GM19043 (cell line): ENCODE measurements at regions not wholly inside any gene's neighbourhood (a gene's known extent, or its start where the extent isn't known, plus 50 kb on each side); places are given as distances from the start of the nearest gene placed in this dataset.

Experiments used
- ATAC-seq: cut with Tn5 transposase; IDR thresholded peaks from one replicate; pipeline ENCODE4 v1.9.1; 2021; ENCODE audit warnings: low read depth; ENCODE audit not compliant: unreplicated experiment

DNA sequence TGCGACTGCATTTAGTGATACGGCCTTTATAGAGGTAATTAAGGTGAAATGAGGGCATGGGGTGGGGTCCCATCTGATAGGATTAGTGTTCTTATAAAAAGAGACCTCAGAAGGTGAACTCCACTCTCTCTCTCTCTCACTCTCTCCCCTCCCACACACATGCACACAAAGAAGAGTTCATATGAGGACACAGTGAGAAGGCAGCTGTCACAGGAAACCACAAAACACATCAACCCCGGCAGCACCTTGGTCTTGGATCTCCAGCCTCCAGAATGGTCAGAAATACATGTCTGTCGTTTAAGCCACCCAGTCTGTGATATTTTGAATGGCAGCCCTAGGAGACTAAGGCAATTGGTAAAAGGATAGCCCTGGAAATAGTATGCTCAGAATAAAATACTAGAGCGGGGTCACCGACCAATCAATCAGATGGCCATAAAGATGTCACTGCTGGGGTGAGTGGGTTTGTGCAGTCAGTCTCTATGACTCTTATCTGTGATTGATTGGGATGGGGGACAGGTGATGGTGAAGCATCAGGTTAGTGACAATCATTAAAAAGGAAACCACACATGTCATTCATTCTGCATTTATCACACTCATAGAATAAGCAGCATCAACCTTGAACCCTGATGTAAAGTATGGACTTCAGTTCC, 118.9 kb upstream of the POU3F3 start:
- ATAC-seq, result no peak

DNA sequence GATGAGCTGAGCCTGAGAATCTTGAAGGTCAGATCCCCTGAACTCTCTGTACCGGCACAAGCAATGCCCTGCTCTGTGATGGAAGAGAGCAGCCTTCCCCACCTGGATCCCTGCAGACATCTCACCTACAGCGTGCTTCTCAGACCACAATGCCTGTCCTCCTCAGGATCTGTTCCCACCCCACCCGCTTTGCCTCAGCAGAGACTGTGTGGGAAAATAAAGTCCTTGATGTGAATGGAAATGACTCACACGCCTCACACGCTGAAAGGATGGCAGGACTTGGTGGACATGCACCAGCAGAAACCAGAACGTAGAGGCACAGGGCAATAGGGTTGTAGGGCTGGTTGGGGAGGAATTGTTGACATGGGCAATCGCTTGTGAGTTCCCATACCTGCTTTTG, 117.9 kb upstream of the POU3F3 start:
- no peak for ATAC-seq

DNA sequence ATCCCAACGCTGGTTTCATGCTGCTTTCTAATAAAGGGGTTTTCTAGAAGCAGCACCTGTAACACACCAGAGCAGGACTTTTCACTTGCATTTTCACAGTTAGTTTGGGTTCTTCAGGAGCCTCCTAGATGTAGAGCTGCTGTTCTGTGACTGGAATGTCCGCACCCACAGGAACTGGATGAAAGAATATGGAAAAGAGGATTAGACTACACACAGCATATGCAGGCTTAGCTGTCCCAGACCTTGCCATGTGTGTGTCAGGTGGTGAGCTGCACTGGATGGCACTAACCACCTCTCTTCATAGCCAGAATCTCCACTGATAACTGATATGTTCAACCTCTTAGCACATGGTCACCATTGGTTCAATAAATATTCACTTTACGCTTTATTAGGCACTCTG, 112.1 kb upstream of the POU3F3 start:
- ATAC-seq, result no peak

DNA sequence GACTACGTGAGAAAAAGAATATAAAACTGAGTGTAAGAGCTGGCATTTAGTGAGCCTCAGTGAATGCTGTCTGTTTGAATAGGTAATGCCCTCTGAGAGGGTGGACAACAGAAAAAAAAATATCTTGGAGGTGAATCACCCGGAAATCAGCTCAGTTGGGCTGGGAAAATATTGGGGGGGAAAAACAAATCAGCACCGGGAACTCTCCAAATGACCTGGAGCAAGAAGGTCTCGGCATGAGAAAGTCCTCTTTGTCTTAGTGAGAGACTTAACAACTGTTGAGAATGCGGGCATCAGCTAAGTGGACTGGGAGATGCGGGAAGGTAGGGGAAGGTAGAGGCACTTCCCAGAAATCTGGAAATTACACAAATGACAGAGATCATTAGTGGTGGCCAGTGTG, 109.4 kb upstream of the POU3F3 start:
- no peak for ATAC-seq

DNA sequence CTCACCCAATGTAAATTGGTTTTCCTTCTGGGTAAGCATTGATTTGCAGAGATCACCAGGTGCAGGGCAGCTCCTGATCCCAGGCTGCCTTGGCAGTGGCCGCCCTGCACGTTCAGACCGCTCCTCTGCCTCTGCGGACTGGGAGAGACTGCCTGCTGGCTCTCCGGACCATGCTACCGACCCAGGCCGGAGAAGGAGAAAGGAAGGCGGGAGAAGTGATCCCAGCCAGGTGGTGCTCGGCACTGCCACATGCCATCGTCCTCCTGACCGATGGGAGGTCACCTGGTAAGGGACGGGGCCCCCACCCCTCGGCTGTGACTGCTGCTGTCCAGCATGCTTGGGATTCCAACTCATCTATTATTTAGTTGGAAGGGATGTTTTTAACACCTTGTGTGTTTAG, 108.1 kb upstream of the POU3F3 start:
- no peak for ATAC-seq

DNA sequence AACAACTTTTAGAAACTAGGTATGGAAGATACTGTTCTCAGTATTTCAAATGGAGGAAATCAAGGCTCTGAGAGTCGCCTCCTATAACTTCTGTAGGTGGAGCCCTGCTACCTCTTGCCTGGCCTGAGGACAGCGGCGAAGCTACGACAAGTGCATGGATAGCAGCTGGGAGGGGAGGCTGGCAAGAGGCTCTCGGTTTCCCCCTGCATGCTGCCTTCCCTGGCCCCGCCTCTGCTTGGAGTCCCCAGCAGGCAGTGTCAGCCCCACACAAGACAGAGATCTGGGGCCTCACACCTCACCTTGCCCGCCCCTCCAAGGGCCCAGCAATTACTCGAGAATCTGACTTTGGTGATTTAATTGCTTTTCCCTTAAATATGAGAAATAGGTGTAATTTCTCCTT, 107.6 kb upstream of the POU3F3 start:
- ATAC-seq, result no peak

DNA sequence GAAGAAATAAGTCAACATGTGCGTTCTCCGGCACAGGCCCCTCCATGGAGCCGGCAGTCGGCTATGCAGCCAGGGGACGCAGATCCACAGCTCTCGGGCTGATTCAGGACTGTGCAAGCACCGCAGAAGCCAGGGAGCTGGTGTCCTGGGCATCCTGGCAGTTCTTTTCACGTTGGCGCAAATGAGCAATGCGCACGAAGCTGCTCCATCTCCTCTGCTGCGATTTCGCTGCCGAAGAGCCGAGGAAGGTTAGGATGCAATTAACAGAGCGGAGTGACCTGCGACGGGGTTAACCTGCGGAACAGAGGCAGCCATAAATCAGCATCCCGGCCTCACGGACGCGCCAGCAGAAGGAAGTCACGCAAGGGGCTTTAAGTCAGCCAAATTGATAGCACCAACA, 107.1 kb upstream of the POU3F3 start:
- no peak for ATAC-seq

DNA sequence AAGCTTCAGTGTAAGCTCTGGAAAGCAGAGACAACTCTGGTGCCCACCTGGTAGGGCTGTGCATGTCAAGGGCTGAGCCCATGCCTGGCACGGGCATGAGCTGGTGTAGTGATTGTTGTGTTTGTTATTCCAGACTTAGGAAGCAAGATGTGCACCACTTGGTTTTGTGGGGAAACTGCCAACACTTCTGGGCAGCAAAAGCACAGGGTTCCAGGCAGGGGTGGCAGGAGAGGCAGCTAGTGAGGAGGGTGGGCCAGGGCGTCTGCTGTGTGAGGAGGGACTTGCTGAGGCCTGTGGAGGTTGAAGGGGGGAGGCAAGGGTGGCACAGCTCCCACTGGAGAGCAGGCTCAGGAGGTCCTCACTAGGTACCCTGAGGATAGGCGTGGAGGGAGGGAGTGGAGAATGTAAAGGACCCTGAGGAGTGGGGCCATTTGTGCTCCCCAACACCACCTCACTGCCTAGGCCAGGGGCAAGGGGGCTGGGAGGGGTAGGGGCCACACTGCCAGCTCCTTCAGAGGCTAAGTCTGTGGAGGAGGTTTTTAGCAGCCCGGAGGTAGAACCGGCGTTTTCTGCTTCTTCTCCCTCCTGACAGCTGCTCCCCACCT, 104.0 kb upstream of the POU3F3 start:
- no peak for ATAC-seq

DNA sequence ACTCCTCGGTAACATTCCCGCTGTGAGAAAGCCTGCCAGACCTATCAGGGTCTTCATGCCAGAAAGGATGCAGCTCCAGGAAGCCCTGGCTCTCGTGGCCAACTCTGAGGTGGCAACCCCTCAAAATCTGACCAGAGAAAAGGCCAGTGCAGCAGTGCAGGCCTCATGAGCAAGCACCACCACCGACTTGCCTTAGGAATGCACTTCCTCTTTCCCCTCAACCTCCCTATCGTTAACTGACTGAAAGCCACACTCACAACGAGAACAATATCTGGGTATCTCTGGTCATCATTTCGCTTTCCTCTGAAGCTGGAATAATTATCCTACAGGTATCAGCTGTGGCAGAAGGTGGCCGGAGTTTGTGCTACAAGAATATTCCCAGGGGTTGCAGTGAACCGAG, 101.4 kb upstream of the POU3F3 start:
- ATAC-seq, result no peak

DNA sequence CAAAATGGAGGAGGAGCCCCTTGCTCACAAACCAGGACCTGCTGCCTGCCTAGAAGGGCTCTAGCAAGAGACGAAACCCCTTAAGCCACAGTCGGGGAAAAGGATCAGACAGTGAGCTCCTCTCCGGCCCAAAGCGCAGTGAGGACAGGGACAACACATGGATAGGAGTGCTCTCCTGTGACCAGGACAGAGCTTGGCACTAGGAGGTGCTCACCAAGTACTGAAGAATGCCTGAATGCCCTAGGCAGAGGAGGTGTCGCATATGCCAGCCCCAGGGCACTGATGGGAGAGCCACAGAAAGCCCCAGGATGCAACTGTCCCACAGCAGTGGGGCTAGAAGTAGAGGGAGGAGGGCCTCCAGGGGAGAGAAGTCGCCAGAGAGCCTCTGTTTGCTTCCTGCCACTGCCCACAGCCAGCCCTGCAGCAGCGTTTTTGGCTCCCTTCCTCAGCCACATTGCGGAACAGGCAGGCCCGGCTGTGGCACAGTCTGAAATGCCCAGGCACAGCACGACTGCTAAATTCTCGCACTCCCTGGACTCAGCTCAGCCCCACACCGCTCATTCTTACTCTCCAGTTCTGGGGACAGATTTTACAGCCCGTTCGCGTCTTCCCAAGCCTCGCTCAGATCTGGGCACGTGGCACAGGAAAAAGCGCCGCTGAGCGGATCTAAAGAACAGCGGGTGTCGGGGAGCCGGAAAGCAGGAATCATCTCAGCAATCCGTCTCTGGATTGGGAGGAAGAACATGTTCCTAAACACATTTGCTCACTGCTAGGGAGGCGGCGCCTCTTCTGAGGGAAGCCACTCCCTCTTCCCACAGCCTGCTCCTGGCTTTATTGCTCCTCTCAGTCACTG, 98.7 kb upstream of the POU3F3 start:
- no peak for ATAC-seq

DNA sequence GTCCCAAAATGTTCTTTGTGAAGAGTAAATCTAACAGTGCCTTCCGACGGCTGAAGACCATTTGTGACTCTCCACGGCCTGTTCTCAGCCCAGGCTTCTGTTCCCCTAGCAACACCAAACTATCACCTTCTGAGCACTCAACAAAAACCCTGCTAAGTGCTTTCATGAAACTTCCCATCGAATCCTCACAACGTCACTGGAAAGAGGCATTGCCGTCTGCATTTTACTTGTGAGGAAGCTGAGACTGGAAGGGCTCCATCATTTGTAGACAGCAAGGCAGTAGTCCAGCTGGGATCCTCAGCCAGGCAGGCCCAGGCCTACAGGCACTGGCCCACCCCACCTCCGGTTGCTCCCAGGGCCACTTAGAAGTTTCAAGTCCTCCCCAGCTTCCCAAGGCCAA, 97.8 kb upstream of the POU3F3 start:
- no peak for ATAC-seq

DNA sequence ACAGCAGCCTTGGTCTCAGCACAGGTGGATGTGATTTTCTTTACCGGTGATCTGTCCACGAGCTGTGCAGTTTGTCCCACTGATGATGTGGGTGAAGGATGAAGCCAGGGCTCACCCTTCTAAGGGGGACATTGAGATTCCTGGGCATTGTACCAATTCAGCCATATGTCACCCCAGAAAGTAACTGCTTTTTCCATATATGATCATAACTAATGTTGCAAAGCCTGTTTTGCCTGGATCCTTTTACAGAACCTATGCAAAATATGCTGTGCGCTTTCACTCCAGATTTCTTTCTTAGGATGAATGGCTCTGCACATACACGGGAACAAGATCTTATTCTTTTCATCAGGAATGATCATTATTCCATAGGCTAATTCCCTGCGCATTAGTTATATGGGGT, 96.9 kb upstream of the POU3F3 start:
- no peak for ATAC-seq

DNA sequence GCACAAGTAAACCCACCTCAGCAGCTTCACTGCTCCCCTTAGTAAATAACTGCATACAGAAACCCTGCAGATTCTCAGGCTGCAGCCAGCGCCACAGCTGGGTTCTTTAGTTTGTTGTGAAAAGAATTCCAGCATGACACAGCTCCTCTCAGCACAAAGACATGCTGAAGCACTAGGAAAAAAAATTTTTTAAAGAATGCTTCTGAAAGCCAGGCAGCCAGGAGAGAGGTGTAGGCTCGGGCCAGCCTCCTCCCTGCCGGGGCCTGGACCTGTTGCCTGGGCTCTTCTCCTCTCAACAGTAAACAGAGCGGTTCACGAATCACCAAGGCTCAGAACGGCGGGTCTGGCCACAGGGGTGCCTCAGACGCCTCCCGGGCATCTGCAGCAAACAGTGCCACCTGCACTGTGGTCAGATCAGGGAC, 95.7 kb upstream of the POU3F3 start:
- no peak for ATAC-seq

DNA sequence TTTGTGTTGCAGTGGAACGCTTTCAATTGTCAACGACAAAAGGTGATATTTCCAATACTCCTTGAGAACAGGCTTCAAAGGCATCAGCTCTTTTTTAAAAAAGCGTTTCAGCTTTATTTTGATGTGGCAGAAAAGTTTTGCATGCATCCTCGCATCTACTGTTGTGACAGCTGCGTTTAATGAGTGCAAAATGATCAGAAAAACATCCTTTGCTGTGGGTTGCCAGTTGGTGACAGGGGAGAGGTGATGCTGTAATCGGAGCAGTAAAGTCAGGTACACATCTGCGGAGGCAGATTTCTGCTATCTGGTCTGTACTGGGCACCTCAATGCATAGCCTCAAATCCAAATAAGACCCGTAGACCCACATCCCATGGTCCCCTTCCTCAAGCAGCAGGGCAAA, 91.9 kb upstream of the POU3F3 start:
- ATAC-seq, result no peak

DNA sequence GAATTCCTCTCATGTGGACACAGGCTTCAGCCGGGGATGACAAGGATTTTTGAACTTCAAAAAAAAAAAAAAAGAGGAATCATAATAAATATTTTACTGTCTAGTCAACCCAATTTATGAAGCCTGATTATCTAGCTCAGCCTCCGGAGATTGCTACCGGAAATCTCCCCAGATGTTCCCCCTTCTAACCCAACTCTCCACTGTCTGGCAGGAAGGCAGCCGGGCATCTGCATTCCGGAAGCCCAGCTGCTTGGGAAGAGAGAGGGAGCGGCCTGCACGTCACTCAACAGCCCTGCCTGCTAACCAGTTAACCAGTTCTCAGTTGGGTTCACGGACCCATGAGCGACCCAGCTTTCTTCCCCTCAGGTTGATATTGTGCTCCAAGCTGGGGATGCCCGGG, 87.2 kb upstream of the POU3F3 start:
- ATAC-seq, result no peak

DNA sequence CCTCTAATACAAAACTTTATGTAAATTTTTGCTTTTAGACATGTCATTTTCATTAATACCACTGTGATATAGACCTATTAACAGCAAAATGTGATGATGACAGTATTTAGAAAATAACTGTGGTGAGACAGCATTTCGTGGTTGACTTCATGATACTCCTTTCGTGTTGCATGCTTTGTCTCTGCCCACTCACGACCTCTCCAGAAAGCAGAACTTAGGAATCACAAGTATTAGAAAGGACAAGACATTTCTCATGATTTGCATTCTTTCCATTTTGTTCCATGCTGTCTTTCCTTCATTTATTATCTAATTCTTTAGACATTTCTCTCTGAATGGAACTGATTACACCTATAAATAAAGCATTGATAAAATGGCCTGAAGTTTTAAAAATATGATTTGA, 85.2 kb upstream of the POU3F3 start:
- ATAC-seq, result no peak

DNA sequence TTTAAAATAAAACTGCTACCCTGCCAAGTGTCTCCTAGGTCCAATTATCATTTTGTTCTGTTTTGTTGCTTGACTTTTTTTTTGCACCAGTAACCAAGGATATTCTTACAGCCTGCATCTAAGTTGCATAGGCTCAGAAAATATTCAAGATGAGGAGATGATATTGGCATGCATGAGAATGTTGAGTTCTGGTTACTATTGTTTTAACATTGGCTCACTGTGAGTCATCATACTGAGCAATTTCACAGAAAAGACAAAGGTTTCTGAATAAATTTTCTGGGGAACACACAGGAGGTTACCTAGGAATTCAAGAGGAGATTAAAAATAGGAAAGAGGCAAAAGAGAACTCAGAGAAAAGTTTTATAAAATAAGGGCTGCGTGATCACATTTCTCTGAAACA, 84.8 kb upstream of the POU3F3 start:
- ATAC-seq, result no peak

DNA sequence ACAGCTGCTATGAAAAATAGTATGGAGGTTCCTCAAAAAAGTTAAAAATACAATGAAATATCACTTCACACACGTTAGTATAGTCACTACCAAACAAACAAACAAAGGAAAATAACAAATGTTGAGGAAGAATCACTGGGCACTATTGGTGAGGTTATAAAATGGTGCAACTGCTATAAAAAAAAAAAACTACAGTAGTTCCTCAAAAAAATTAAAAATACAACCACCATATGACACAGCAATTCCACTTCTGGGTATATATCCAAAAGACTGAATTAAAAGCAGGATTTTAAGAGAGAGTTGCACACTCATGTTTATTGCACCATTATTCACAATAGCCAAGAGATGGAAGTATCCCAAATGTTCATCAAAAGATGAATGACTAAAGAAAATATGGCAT, 80.9 kb upstream of the POU3F3 start:
- no peak for ATAC-seq

DNA sequence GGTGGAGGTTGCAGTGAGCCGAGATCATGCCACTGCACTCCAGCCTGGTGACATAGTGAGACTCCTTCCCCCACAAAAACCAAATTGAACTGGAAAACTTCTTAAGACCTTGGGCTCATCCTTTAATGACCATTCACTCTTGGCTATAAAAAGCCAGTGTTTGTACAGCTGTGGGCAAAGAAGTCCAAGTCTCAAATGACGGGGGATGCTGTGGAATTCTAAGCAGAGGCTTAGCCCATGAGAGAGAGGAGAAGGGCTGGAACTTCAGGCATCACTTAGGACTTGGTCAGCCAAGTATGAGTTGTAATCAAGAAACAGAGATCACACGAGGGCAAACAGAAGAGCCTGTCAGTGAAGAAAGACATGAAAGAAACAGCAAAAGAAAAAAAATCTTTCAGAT, 79.3 kb upstream of the POU3F3 start:
- ATAC-seq, result no peak

DNA sequence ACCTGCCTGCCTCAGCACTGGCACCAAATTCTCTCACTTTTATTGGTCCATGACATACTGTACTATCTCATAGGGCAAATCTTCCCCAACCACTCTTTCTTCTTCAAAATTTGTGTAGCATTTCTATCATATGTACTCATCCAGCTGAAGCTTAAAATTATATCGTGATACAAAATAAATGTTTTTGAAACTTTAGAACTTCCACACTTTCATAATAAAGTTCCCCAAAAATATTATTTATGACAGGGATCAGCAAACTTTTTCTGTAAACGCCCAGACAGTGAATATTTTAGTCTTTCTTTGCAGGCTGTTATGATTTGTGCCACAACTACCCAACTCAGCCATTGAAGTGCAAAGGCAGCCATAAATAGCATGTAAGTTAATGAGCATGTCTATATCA, 76.2 kb upstream of the POU3F3 start:
- ATAC-seq, result no peak

DNA sequence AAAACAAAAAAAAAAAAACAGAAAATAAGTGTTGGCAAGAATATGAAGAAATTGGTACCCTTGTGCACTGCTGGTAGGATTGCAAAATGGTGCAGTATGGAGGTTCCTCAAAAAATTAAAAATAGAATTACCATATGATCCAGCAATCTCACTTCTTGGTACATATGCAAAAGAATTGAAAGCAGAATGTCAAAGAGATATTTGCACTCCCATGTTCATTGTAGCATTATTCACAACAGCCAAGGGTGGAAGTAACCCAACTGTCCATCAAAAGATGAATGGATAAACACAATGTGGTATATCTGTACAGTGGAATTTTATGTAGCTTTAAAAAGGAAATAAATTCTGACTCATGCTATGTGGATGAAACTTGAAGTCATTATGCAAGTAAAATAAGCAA, 72.8 kb upstream of the POU3F3 start:
- ATAC-seq, result no peak

DNA sequence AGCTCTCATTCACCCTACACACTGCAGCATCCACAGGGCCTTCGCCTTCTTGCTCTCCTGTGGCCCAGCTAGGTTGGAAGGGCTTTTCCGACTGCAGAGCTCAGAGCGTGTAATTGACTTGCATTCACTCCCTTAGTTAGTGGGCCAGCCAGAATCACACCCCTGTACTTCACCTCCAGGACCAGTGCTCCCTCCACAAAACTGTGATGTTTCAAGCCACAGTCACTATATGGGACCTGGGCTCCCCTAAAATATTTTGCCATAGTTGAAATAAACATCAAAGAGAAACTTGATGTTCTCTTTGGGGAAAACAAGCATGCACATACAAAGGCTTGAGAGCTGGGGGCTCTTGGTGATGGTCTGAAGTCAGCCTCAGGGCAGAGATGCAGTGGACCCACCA, 69.7 kb upstream of the POU3F3 start:
- ATAC-seq, result no peak
